CD4-positive, CD25-positive, alpha-beta regulatory T cell (primary cell): ENCODE measurements at regions not wholly inside any gene's neighbourhood (a gene's known extent, or its start where the extent isn't known, plus 50 kb on each side); places are given as distances from the start of the nearest gene placed in this dataset.

Source experiments
- ATAC-seq, 2 donors: fragments of 150-1000 bp; cut with Tn5 transposase; one replicate each; pipeline ENCODE4 v1.10.0; 2021; ENCODE audit warnings: low read depth in 2 of 2, moderate number of reproducible peaks in 2 of 2, moderate library complexity in 1 of 2
- DNase-seq, 3 donors: peaks; one replicate each; pipeline versions ENCODE4 v3.0.0 to v3.0.0-alpha.2; 2012 to 2022; ENCODE audit warnings: mixed read lengths in 1 of 3
- H3K27ac ChIP-seq: one replicate; pipeline ENCODE4 v1.7.0; 2013; ENCODE audit warnings: mild to moderate bottlenecking, low read length; ENCODE audit not compliant: insufficient read depth, poor library complexity, severe bottlenecking
- H3K27me3 ChIP-seq: one replicate; pipeline ENCODE4 v1.7.0; 2013; ENCODE audit warnings: low read length; ENCODE audit not compliant: control insufficient read depth, insufficient read depth
- H3K36me3 ChIP-seq: one replicate; pipeline ENCODE4 v1.7.0; 2013; ENCODE audit warnings: mild to moderate bottlenecking, low read length, moderate library complexity; ENCODE audit not compliant: control insufficient read depth, insufficient read depth
- H3K4me1 ChIP-seq: 2 replicates; pipeline ENCODE4 v1.7.0; 2013; ENCODE audit warnings: mild to moderate bottlenecking, low read length; ENCODE audit not compliant: insufficient read depth, control insufficient read depth, poor library complexity, severe bottlenecking
- H3K4me3 ChIP-seq: one replicate; pipeline ENCODE4 v1.7.0; 2013; ENCODE audit warnings: low read depth, mild to moderate bottlenecking, low read length, moderate library complexity
- H3K9me3 ChIP-seq, 2 experiments: 1 replicate in 1 of 2; 2 replicates in 1 of 2; pipeline ENCODE4 v1.7.0; 2013; ENCODE audit warnings: low read length in 2 of 2, mild to moderate bottlenecking in 1 of 2, moderate library complexity in 1 of 2; ENCODE audit not compliant: control insufficient read depth in 2 of 2
- H3K27ac Mint-ChIP-seq, 3 donors: one replicate each; pipeline ENCODE4 v1.8.0; 2020 to 2022; ENCODE audit warnings: mild to moderate bottlenecking in 3 of 3, mixed read lengths in 3 of 3, moderate library complexity in 2 of 3
- H3K27me3 Mint-ChIP-seq: one replicate; pipeline ENCODE4 v1.8.0; 2022; ENCODE audit warnings: mild to moderate bottlenecking, mixed read lengths
- H3K36me3 Mint-ChIP-seq: one replicate; pipeline ENCODE4 v1.8.0; 2020; ENCODE audit warnings: mixed read lengths
- H3K4me1 Mint-ChIP-seq, 4 donors: one replicate each; pipeline ENCODE4 v1.8.0; 2020 to 2022; ENCODE audit warnings: mixed read lengths in 4 of 4, mild to moderate bottlenecking in 1 of 4
- H3K4me3 Mint-ChIP-seq, 4 donors: one replicate each; pipeline ENCODE4 v1.8.0; 2020 to 2022; ENCODE audit warnings: mild to moderate bottlenecking in 4 of 4, mixed read lengths in 4 of 4, moderate library complexity in 3 of 4
- H3K9me3 Mint-ChIP-seq, 7 donors: one replicate each; pipeline ENCODE4 v1.8.0; 2020 to 2022; ENCODE audit warnings: mixed read lengths in 7 of 7, mild to moderate bottlenecking in 3 of 7, moderate library complexity in 2 of 7

DNA sequence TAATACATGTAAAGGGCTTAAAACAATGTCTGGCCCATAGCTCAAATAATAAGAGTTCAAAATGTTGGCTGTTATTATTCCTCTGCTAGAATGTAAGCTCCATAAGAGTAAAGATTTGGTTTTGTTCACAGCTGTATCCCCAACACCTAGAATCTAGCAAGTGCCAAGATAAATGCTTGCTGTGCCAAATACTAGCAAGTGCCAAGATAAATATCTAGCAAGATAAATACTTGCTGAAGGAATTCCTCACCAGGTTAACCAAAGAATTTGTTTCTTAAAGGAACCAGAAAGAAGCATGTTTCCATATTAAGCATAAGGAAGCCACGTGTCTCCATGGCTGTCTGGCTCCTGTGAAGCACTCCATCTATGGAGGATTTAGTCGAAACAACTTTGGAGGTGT lies 235.2 kb upstream of the SP4 start:
- H3K4me1 ChIP-seq = no peaks in the 10 kb centered on the region
- no peak for DNase-seq
- Mint-ChIP-seq H3K36me3 (no peaks in the 10 kb centered on the region), H3K4me3 (no peak overlapping the region), H3K9me3 (peaks cover 0 to 4% (median 0%) of the 10 kb centered on the region in 7 donors), H3K27me3 (no peaks in the 10 kb centered on the region), H3K27ac (no peak overlapping the region), H3K4me1 (peaks cover 0 to 4% (median 0%) of the 10 kb centered on the region in 4 donors)
- H3K36me3 ChIP-seq = no peaks in the 10 kb centered on the region
- no peak overlapping the region for H3K27ac ChIP-seq
- H3K9me3 ChIP-seq = no peaks in the 10 kb centered on the region
- H3K27me3 ChIP-seq = no peaks in the 10 kb centered on the region
- no peak for ATAC-seq
- H3K4me3 ChIP-seq = no peak overlapping the region

DNA sequence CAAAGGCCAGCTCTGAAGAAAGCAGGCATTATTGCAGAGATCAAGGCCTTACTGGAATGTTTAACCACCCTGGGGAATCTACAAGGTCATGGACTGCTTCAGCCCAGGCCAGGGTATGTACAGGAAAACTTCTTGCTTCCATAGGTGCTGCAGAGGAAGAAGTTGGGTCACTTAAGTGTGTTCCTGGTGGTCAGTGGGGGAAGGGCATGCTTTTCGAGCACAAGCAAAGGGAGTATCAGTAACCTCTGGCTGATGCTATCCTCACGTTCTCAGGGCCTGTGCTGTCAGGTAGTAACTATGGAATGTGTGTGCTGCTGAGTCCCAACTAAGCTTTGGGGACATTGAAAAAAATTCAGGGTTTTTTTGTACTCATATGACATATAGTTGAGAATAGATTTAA lies 234.0 kb upstream of the SP4 start:
- H3K4me1 Mint-ChIP-seq = peaks cover 0 to 4% (median 0%) of the 10 kb centered on the region in 4 donors
- no peak overlapping the region for H3K27ac Mint-ChIP-seq

DNA sequence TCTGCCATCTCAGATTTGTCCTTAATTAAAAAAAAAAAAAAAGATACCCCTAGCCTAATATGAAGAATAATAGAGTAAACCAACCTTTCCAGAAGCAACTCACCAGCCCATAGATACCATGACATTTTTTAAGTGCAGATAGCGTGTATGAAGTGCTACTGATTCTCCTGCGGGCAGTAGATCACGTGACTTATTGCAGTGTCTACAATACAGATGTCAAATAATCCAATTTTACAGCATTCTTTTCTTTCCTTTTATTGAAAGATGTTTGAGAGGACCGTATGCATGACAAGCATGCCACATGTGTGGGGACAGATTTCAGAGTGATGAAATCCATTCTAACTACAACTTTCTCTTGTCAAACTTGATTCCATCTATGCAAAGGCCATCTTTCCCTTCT lies 232.9 kb upstream of the SP4 start:
- DNase-seq = no peak
- H3K4me3 Mint-ChIP-seq = no peak overlapping the region
- no peak overlapping the region for H3K4me3 ChIP-seq
- H3K4me1 ChIP-seq = no peaks in the 10 kb centered on the region
- no peak overlapping the region for H3K27ac Mint-ChIP-seq
- ATAC-seq = no peak
- H3K27me3 Mint-ChIP-seq = no peaks in the 10 kb centered on the region
- H3K36me3 ChIP-seq = no peaks in the 10 kb centered on the region
- H3K36me3 Mint-ChIP-seq = no peaks in the 10 kb centered on the region
- H3K27me3 ChIP-seq = no peaks in the 10 kb centered on the region
- H3K4me1 Mint-ChIP-seq = peaks cover 0 to 4% (median 0%) of the 10 kb centered on the region in 4 donors
- H3K9me3 Mint-ChIP-seq = peaks cover 0 to 2% (median 0%) of the 10 kb centered on the region in 7 donors
- H3K27ac ChIP-seq = no peak overlapping the region
- no peaks in the 10 kb centered on the region for H3K9me3 ChIP-seq

More for the DNA sequence above, 234.0 kb upstream of the SP4 start:
- ATAC-seq (no peak), DNase-seq (no peak)
- no peaks in the 10 kb centered on the region for H3K9me3 ChIP-seq
- Mint-ChIP-seq H3K27me3 (no peaks in the 10 kb centered on the region), H3K4me3 (no peak overlapping the region), H3K36me3 (no peaks in the 10 kb centered on the region), H3K9me3 (peaks cover 0 to 2% (median 0%) of the 10 kb centered on the region in 7 donors)
- H3K36me3 ChIP-seq = no peaks in the 10 kb centered on the region
- no peaks in the 10 kb centered on the region for H3K4me1 ChIP-seq
- H3K4me3 ChIP-seq = no peak overlapping the region
- H3K27me3 ChIP-seq = no peaks in the 10 kb centered on the region
- H3K27ac ChIP-seq = no peak overlapping the region

DNA sequence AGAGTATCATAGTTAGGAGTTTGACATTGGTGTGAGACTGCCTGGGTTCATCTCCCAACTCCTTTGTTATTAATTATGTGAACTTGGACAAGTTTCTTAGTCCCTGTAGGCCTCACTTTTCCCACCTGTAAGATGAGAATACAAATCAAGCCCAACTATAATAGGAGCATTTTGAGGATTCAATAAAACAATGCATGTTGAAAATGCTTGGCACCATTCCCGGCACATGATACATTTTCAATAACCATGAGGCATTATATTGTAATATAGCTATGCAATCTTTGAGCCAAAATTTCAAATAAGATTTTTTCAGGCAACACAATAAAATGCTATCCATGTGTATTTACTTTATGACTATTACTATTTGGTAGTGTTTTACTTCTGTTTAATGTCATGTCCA lies 229.0 kb upstream of the SP4 start:
- Histone ChIP-seq H3K9me3 (no peaks in the 10 kb centered on the region), H3K4me1 (no peaks in the 10 kb centered on the region), H3K27ac (no peak overlapping the region), H3K36me3 (no peaks in the 10 kb centered on the region), H3K4me3 (no peak overlapping the region), H3K27me3 (no peaks in the 10 kb centered on the region)
- Mint-ChIP-seq H3K27me3 (peaks cover 6% of the 10 kb centered on the region), H3K4me3 (no peak overlapping the region), H3K4me1 (peaks cover 0 to 4% (median 0%) of the 10 kb centered on the region in 4 donors), H3K27ac (no peak overlapping the region), H3K9me3 (peaks cover 0 to 3% (median 0%) of the 10 kb centered on the region in 7 donors), H3K36me3 (no peaks in the 10 kb centered on the region)
- DNase-seq (no peak), ATAC-seq (no peak)

DNA sequence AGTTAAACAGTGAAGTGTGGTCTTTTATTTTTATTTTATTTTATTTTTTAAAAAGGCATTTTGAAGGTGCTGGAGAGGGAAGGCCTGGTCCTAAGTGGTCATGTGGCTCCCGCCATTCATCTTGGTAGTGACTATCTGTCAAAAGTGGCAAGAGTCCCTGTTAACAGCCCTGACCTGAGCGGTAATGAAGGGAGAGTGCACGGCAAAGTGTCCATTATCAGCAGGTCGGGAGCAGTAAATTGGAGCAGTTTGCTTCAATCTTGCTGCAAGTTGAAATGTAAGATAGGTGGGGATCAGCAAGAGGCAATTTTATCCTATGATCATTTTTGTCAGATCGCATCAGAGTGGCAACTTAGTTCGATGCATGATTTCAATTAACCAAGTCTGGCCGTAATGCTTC lies 227.4 kb upstream of the SP4 start:
- no peaks in the 10 kb centered on the region for H3K9me3 ChIP-seq
- H3K4me3 Mint-ChIP-seq = no peak overlapping the region
- H3K4me3 ChIP-seq = no peak overlapping the region
- ATAC-seq (no peak), DNase-seq (no peak)
- H3K27me3 Mint-ChIP-seq = peaks cover 6% of the 10 kb centered on the region
- H3K27me3 ChIP-seq = no peaks in the 10 kb centered on the region
- H3K27ac Mint-ChIP-seq = no peak overlapping the region
- no peaks in the 10 kb centered on the region for H3K4me1 ChIP-seq
- H3K4me1 Mint-ChIP-seq = peaks cover 0 to 4% (median 0%) of the 10 kb centered on the region in 4 donors
- H3K36me3 ChIP-seq = no peaks in the 10 kb centered on the region
- no peak overlapping the region for H3K27ac ChIP-seq
- no peaks in the 10 kb centered on the region for H3K36me3 Mint-ChIP-seq
- H3K9me3 Mint-ChIP-seq = peaks cover 0 to 3% (median 0%) of the 10 kb centered on the region in 7 donors

DNA sequence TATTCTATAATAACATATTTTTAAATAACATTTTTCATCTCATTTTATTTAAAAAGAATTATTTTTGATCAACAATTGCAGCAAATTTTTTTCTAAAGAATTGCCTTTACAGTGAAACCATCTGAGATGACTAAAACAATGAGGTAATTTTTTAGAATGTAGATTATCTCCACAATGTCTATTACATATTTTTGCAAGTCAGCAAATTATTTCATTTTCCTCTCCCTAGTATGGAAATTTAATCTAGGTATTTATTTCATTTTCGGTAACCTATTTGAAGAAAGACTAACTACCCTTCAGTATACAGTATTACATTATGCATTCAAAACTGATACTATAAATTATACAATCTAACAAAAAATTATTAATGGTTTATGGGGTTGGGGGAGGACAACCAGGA lies 213.2 kb upstream of the SP4 start:
- ATAC-seq = no peak
- Mint-ChIP-seq H3K4me3 (no peak overlapping the region), H3K36me3 (no peaks in the 10 kb centered on the region), H3K4me1 (no peaks in the 10 kb centered on the region), H3K27ac (no peak overlapping the region), H3K27me3 (peaks cover 25% of the 10 kb centered on the region), H3K9me3 (peaks cover 0 to 3% (median 0%) of the 10 kb centered on the region in 7 donors)
- Histone ChIP-seq H3K4me1 (no peaks in the 10 kb centered on the region), H3K36me3 (no peaks in the 10 kb centered on the region), H3K9me3 (no peaks in the 10 kb centered on the region), H3K27me3 (peaks cover 2% of the 10 kb centered on the region), H3K4me3 (no peak overlapping the region), H3K27ac (no peak overlapping the region)
- DNase-seq = no peak

DNA sequence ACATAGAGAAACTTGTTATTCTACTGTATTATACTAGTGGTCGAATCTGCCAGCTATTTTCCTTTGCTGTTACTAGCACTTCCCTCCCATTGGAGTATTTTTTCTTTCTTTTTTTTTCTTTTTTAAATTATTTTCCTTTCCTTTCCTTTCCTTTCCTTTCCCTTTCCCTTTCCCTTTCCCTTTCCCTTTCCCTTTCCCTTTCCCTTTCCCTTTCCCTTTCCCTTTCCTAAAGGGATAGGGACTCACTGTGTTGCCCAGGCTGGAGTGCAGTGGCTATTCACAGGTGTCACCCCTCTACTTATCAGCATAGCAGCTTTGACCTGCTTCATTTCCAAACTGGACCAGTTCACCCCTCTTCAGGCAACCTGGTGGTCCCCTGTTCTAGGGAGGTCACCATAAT lies 212.6 kb upstream of the SP4 start:
- no peaks in the 10 kb centered on the region for H3K4me1 Mint-ChIP-seq
- no peak overlapping the region for H3K4me3 ChIP-seq

DNA sequence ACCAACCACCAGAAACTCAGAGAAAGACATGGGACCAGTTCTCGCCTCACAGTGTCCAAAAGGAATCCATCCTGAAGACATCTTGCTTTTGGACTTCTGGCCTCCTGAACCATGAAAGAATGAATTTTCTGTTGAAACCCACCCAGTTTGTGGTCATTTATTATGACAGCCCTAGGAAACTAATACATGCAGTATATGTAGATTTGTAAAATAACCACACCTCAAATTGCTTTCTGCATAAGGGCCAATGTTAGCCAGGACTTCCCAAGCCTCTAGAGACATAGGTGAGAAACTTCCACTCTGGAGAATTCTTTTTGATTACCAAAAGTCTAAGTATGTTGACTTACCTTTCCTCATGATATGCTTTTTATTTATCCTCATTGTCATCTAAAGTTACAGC lies 210.5 kb upstream of the SP4 start:
- H3K36me3 ChIP-seq = no peaks in the 10 kb centered on the region
- H3K4me1 ChIP-seq = no peaks in the 10 kb centered on the region
- H3K27me3 ChIP-seq = no peaks in the 10 kb centered on the region
- Mint-ChIP-seq H3K27ac (no peak overlapping the region), H3K27me3 (peaks cover 14% of the 10 kb centered on the region), H3K4me3 (no peak overlapping the region), H3K36me3 (no peaks in the 10 kb centered on the region), H3K4me1 (no peaks in the 10 kb centered on the region), H3K9me3 (no peaks in the 10 kb centered on the region)
- ATAC-seq (no peak), DNase-seq (no peak)
- no peak overlapping the region for H3K4me3 ChIP-seq
- H3K9me3 ChIP-seq = no peaks in the 10 kb centered on the region
- no peak overlapping the region for H3K27ac ChIP-seq

More for the DNA sequence above, 212.6 kb upstream of the SP4 start:
- Mint-ChIP-seq H3K27ac (no peak overlapping the region), H3K36me3 (no peaks in the 10 kb centered on the region), H3K4me3 (no peak overlapping the region), H3K27me3 (peaks cover 25% of the 10 kb centered on the region), H3K9me3 (peaks cover 0 to 2% (median 0%) of the 10 kb centered on the region in 7 donors)
- no peaks in the 10 kb centered on the region for H3K36me3 ChIP-seq
- H3K4me1 ChIP-seq = no peaks in the 10 kb centered on the region
- no peaks in the 10 kb centered on the region for H3K9me3 ChIP-seq
- ATAC-seq (no peak), DNase-seq (no peak)
- H3K27ac ChIP-seq = no peak overlapping the region
- peaks cover 2% of the 10 kb centered on the region for H3K27me3 ChIP-seq
